Upper lobe of left lung (tissue), 6 donors: ENCODE measurements at regions not wholly inside any gene's neighbourhood (a gene's known extent, or its start where the extent isn't known, plus 50 kb on each side); places are given as distances from the start of the nearest gene placed in this dataset.

Experiments used
- ATAC-seq, 2 donors: fragments of 200-7000 bp; cut with Tn5 transposase; one replicate each; pipeline ENCODE4 v1.9.1; 2022; ENCODE audit warnings: mild to moderate bottlenecking in 2 of 2, moderate library complexity in 2 of 2; ENCODE audit not compliant: low FRiP score in 2 of 2
- DNase-seq, 2 donors: peaks; one replicate each; pipeline ENCODE4 v3.0.0-alpha.2; 2019 to 2020
- H3K27ac ChIP-seq, 4 donors: fragments of 200-600 bp; sonication (generic); one replicate each; pipeline ENCODE4 v1.5.1; 2016 to 2019
- H3K27me3 ChIP-seq, 4 donors: fragments of 200-600 bp; sonication (generic); one replicate each; pipeline ENCODE4 v1.5.1; 2017 to 2019
- H3K36me3 ChIP-seq, 4 donors: fragments of 200-600 bp; sonication (generic); one replicate each; pipeline ENCODE4 v1.5.1; 2016 to 2019
- H3K4me1 ChIP-seq, 4 donors: fragments of 200-600 bp; sonication (generic); one replicate each; pipeline ENCODE4 v1.5.1; 2018 to 2019
- H3K4me3 ChIP-seq, 4 donors: fragments of 200-600 bp; sonication (generic); one replicate each; pipeline ENCODE4 v1.5.1; 2017 to 2019; ENCODE audit warnings: mild to moderate bottlenecking in 2 of 4, moderate library complexity in 1 of 4
- H3K9me3 ChIP-seq, 4 donors: fragments of 200-600 bp; sonication (generic); one replicate each; pipeline ENCODE4 v1.5.1; 2018 to 2019
- CTCF ChIP-seq, 6 experiments: fragments of 450-650 bp in 4 of 6; fragments of 200-600 bp in 2 of 6; sonication (generic) in 2 of 6; IDR thresholded peaks; one replicate each; pipeline ENCODE4 v1.5.1; 2016 to 2019; ENCODE audit warnings: antibody characterized with exemption in 6 of 6
- EP300 ChIP-seq, 4 donors: sonication (generic); formaldehyde crosslinking; IDR thresholded peaks; one replicate each; pipeline ENCODE4 v1.5.1; 2017; ENCODE audit warnings: antibody characterized with exemption in 4 of 4, control low read depth in 2 of 4
- POLR2A ChIP-seq, 4 donors: fragments of 450-650 bp; IDR thresholded peaks; one replicate each; pipeline ENCODE4 v1.5.1; 2016 to 2017; ENCODE audit warnings: antibody characterized with exemption in 4 of 4, mild to moderate bottlenecking in 2 of 4
- POLR2AphosphoS5 ChIP-seq, 2 donors: sonication (generic); formaldehyde crosslinking; IDR thresholded peaks; one replicate each; pipeline ENCODE4 v1.5.1; 2017; ENCODE audit warnings: antibody characterized with exemption in 2 of 2
- WGBS, 2 donors: methylation state at CpG; one replicate each; pipeline ENCODE4 v1.1.5; 2017 to 2018; 5-methylcytosine and 5-hydroxymethylcytosine counted together
- donor health status: DM: no; HTN: no; CAD: no; lungs with moderate emphysema.
- donor health status: DM: no; HTN: yes; CAD: no; lungs with severe emphysema.

DNA sequence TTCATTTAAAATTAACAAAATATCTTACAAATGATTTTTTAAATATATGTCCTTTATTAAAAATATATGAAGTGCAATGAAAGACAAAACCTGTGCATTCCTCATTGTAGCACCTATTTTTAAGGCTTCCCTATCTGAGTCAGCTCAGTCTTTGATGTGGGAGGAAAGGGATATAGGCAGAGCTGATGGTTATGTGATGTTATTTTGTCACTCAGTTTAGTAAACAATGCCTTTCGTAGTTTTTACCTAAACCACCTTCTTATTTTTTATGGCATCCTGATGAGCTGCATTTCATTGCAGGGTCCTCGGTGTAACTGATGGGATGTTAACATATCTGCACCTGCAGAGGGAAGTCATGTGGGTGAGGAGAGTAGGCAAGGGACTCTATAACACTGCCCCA is 58.9 kb upstream of the FRMD6 start:
- ATAC-seq (no peak), DNase-seq (no peak)
- TF ChIP-seq POLR2A (IDR thresholded peaks at IDR 0.05) = no peak
- TF ChIP-seq CTCF (IDR thresholded peaks at IDR 0.05) = no peak
- TF ChIP-seq EP300 (IDR thresholded peaks at IDR 0.05) = no peak
- no peak for TF ChIP-seq POLR2AphosphoS5 (IDR thresholded peaks at IDR 0.05)
- H3K27me3 ChIP-seq = no peaks in the 10 kb centered on the region
- no peak overlapping the region for H3K4me3 ChIP-seq
- WGBS, 2 donors = 48 to 55% methylated on average over 2 of the region's 2 CpGs
- no peaks in the 10 kb centered on the region for H3K4me1 ChIP-seq
- no peaks in the 10 kb centered on the region for H3K36me3 ChIP-seq
- no peaks in the 10 kb centered on the region for H3K9me3 ChIP-seq
- no peak overlapping the region for H3K27ac ChIP-seq

GRCh38 chr14:51593397-51593796 is 58.3 kb upstream of the FRMD6 start:
- no peaks in the 10 kb centered on the region for H3K9me3 ChIP-seq
- H3K4me3 ChIP-seq = no peak overlapping the region
- no peaks in the 10 kb centered on the region for H3K36me3 ChIP-seq
- no peaks in the 10 kb centered on the region for H3K4me1 ChIP-seq
- ATAC-seq (no peak), DNase-seq (no peak)
- no peak for TF ChIP-seq EP300 (IDR thresholded peaks at IDR 0.05)
- TF ChIP-seq POLR2A (IDR thresholded peaks at IDR 0.05) = no peak
- TF ChIP-seq CTCF (IDR thresholded peaks at IDR 0.05) = no peak
- TF ChIP-seq POLR2AphosphoS5 (IDR thresholded peaks at IDR 0.05) = no peak
- 39 to 41% methylated on average over 5 of the region's 5 CpGs for WGBS, 2 donors
- no peak overlapping the region for H3K27ac ChIP-seq
- no peaks in the 10 kb centered on the region for H3K27me3 ChIP-seq

- H3K27me3 ChIP-seq = no peaks in the 10 kb centered on the region
- H3K9me3 ChIP-seq = no peaks in the 10 kb centered on the region
- H3K4me1 ChIP-seq = no peaks in the 10 kb centered on the region
- WGBS, 2 donors = 81 to 83% methylated on average over 3 of the region's 3 CpGs
- H3K4me3 ChIP-seq = no peak overlapping the region
- no peak overlapping the region for H3K27ac ChIP-seq
- DNase-seq (no peak), ATAC-seq (no peak)
- TF ChIP-seq EP300 (IDR thresholded peaks at IDR 0.05) (no peak), CTCF (IDR thresholded peaks at IDR 0.05) (no peak), POLR2AphosphoS5 (IDR thresholded peaks at IDR 0.05) (no peak), POLR2A (IDR thresholded peaks at IDR 0.05) (no peak)
- no peaks in the 10 kb centered on the region for H3K36me3 ChIP-seq
Observed at GRCh38 chr14:51595881-51596455, 55.7 kb upstream of the FRMD6 start.

- Histone ChIP-seq H3K9me3 (no peaks in the 10 kb centered on the region), H3K27ac (no peak overlapping the region), H3K4me1 (no peaks in the 10 kb centered on the region), H3K27me3 (no peaks in the 10 kb centered on the region), H3K36me3 (no peaks in the 10 kb centered on the region), H3K4me3 (no peak overlapping the region)
- no peak for TF ChIP-seq POLR2A (IDR thresholded peaks at IDR 0.05)
- no peak for TF ChIP-seq POLR2AphosphoS5 (IDR thresholded peaks at IDR 0.05)
- no peak for TF ChIP-seq CTCF (IDR thresholded peaks at IDR 0.05)
- TF ChIP-seq EP300 (IDR thresholded peaks at IDR 0.05) = no peak
- ATAC-seq (peak in 1 of 2 donors; percentile 43), DNase-seq (no peak)
- 88% methylated on average over 6 of the region's 6 CpGs for WGBS, 2 donors
Observed at GRCh38 chr14:51596488-51597117, 55.1 kb upstream of the FRMD6 start.
